GM18511 (cell line): ENCODE measurements at regions not wholly inside any gene's neighbourhood (a gene's known extent, or its start where the extent isn't known, plus 50 kb on each side); places are given as distances from the start of the nearest gene placed in this dataset.

ENCODE experiments used
- ATAC-seq: cut with Tn5 transposase; IDR thresholded peaks from one replicate; pipeline ENCODE4 v1.9.1; 2021; ENCODE audit warnings: mild to moderate bottlenecking, moderate library complexity; ENCODE audit not compliant: unreplicated experiment

DNA sequence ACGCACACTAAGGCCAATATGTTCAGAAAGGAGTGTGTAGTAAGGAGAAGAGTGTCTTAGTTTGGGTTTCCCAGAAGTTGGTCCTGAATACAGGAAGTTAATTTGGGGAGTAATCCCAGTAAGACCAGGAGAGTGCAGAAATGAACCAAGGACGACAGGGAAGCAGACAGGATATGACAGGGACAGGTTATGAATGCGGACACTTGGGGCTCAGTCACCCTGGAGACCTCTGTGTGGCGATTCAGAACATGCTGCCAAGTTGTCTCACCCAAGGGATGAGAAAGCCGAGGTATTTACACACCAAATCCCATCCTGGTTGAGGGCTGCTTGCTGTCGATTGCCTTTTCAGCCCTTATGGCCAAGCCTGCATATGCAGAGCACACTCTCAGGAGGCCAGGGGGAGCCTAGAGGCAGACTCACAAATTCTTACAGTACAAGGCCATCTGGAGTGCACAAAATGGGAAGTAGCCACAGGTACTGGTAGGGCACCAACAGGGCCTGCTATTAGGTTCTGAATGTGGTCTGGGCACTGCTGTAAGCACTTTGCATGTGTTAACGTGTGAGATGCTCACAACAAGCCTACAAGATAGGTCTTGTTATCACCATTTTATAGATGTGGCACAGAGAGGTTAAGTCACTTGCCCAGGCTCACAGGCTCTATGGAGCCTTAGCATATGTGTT lies 233.1 kb upstream of the ANKRD55 start:
- ATAC-seq, result no peak

DNA sequence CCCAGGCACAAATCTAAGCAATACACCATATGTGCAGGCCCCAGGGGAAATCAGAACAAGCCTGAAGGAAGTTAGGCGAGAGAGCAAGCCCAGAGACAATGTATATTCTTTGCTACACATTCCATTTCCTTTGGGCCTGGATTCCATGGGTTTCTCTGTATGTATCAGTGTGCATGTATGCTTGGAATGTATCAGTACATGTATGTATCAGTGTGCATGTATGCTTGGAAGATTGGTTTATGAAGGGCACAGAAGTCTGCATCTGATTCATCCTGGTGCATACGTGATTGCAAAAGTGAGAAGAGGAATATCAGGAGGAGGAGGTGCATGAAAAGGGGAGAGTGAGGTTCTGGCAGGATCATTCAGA lies 232.6 kb upstream of the ANKRD55 start:
- no peak for ATAC-seq

DNA sequence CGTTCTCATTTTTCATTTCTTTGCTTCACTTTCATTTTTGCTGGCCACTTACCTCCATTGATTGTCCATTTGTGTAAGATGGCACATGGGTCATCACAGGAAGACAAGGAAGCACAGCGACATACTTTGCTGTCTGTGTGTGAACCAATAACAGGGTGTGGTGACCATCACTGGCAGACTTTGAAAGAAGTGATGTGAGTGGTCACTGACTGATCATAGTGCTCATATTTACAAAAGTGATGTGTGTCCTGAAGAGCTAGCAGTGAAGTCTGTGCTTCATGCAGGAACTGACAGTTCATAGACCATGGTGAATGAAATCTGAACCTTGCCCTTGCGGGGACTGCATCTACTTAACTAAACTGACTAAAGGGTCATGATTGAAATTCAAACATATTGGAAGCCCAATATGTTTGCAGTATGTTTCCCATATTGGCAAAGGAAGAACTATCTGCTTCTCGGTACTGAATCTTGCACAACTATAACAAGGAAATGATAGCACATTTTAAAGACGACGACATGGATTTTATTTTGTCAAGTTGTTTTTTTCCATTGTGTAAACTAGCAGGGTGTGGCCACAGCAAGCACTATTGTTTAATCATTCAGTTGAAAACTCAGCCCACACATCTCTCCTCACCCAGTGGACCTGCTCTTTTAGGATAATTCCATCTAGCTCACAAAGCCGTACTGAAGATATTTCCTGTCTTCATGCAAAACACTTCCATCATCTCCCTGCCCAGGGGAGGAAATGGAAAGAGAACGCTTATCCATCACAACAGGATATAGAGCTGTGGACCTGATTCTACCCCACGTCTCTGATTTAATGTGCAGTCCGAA lies 232.0 kb upstream of the ANKRD55 start:
- no peak for ATAC-seq

DNA sequence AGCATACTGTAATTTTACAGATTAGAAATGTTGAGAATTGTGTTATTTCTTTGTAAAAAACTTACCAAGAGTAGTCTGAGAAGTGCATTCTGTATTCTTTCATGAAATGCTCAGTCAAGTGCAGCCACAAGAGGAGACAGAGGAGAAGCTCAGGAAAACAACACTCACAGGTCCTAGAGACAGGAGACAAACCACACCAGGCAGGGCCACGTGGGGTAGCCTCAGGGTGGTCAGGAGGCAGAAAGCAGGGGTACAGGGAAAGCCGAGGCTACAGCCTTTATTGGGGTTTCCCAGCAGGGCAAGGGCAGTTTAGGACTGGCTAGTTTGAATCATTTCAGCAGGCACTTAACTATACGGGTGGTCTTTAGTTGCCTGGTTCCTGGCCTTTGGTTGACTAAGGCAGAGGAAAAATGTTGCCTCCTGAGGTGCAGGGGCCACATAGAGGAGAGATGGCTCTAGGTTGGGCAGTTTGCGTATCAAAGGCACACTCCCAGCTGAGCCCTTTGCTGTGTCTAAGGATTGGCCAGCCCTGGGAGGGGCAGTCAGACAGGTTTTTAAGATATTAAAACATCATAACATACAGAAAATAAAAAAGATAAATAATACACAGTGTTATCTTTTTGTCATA lies 230.9 kb upstream of the ANKRD55 start:
- ATAC-seq, result no peak

DNA sequence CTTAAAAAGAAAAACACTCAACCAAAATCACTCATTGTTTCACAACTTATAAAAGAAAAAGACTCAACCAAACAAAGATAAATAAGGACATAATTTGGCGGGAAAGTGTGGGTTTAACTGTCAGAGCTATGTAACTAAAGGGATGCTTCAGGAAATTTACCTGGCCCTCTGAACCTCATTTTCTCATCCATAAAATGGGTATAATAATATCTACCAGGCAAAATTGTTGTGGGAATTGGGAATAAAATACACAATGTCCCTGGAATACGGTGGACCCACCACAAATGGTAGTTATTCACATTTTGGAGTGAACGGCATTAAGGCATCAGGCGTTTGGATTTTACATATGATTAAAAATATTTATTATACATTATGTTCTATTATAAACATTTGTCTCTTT lies 228.5 kb upstream of the ANKRD55 start:
- ATAC-seq, result no peak

GRCh38 chr5:56460681-56461191 lies 227.6 kb upstream of the ANKRD55 start:
- no peak for ATAC-seq

- no peak for ATAC-seq
These were observed 227.0 kb upstream of the ANKRD55 start for GRCh38 chr5:56460195-56460546.

DNA sequence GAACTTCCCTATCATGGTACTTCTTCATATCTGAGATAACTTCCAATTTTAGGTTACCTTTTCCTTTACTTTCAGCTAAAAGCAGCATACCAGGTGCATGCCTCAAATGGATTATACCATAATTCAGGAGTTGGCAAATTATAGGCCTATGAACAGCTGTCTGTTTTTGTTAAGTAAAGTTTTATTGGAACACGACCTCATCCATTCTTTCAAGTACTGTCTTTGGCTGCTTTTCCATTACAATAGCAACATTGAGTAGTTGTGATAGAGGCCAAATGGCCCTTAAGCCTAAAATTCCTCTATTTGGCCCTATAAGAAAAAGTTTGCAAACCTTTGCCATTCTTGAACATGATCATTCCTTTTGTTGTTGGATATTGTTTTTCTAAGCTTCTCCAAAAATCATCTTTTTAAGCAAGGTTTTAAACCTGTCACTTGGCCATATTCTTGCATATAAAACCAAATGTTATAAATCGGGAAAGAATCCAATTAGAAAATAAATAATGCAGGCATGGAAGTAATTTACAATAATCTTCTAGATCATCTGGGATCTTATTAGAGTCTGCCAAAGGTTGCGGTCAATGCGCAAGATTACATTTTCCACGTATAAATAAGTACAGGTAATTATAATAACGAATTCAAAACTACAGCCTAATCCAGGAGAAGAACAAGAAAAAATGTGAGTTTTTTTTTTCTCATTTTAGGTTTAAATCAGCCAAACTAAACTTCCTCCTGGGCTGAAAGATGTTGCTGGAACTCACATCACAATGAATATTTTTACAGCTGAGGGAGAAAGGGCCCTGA lies 226.5 kb upstream of the ANKRD55 start:
- no peak for ATAC-seq

DNA sequence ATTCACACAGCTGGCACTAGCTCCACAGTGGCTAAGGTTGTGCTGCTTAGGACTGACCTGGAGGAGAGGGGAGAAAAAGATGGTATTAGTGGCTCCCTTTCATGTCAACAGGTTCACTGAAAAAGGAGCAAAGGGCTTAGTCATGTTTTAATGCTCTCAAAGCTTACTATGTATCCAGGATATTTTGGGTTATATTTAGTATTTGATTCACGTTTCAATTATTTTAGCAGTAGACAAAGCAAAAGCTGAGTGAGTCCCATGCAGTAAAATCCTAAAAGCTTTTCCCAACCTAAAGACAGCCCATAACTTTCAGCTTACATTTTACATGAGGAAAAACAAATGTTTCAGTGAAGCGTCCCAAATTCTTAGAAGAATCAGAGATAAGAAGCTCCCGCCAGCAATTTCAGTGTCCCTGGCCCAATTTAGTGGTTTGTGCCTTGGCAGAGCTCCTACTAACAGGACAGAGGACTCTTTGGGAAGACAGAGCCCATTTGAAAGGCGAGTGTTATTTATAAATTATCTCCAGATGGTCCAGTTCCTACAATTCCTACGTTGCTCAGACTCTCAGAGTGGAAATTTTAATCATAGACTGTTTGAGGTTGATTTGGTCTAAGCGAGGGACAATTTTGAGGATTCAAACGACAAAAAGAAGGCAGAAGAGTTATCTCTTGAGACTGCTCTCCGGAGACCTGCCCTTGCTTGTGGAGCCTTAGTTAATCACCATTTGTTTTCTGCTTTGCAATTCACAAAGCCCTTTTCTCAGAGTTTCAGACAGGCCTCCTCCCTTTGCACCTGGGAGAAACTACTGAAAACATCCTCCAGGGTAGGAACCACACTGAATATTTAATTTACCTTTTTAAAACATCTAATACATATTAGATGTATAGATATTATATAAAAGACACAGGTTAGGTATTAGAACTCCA lies 225.0 kb upstream of the ANKRD55 start:
- no peak for ATAC-seq

DNA sequence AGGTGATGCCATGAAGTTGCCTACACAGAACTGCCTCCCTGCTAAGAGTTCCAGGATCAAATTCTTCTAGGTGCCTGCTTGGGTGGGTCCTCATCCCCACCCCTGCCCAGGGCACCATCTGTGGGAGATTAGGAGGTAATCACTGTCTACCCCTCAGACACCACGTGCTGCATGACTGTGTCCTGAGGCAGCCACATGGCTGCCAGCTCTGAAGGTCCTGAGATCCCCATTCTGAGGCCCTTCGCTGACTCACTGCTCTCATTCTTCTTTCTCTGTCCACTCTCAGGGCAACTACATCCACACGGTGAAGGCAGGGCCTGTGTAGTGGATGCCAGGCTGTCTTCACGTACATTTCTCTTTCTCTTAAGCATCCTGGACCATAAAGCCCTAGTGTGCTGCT lies 222.9 kb upstream of the ANKRD55 start:
- no peak for ATAC-seq

DNA sequence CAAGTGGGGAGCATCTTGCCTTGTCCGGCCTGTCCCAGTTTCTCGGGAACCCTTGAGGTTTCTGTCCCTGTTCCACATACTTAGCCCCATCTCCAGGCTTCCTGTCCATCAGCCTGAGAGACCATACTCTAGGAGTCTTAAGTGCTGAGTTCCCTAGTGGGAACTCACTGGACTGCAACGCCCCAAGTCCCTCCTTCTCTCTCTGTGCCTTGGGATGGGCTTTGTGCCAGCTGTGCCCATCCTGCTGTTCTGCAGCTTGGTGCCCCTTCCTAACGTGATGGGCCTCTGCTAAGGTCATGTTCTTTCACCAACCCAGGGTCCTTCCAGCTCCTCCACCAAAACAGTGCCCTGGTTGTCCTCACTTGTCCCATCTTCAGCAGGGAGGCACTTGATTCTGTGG lies 222.3 kb upstream of the ANKRD55 start:
- ATAC-seq, result no peak

- ATAC-seq, result no peak
These were observed 221.2 kb upstream of the ANKRD55 start for GRCh38 chr5:56454219-56454862.

- no peak for ATAC-seq
These were observed 218.6 kb upstream of the ANKRD55 start for GRCh38 chr5:56451742-56452141.

GRCh38 chr5:56450766-56451165 lies 217.6 kb upstream of the ANKRD55 start:
- ATAC-seq, result no peak

DNA sequence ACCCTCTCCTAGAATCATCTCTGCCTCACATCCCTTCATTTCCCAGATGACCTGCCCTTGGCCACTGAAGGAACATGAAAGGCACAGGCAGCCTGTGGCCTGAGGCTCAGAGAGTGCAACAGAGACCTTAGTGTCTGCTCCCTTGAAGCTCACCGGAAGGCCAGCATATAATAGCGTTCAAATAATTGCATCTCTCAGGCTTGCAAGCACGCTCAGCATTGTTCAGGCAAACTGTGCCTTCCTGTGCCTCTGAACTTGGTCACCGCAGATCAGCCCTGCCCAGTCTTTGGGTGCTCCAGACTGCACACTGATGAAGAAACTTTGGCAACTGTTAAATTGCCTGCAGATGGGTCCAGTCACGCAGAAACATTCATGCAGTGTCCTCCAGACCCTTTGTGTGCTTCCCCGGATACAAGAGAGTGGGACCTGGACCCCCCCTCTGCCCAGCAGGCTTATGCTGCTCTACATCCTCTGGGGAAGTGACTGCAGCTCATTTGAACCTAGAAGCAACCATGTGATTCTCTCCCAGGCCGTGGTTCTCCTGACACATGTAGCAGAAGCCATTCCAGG lies 216.0 kb upstream of the ANKRD55 start:
- ATAC-seq, result no peak

GRCh38 chr5:56447656-56448055 lies 214.5 kb upstream of the ANKRD55 start:
- no peak for ATAC-seq

DNA sequence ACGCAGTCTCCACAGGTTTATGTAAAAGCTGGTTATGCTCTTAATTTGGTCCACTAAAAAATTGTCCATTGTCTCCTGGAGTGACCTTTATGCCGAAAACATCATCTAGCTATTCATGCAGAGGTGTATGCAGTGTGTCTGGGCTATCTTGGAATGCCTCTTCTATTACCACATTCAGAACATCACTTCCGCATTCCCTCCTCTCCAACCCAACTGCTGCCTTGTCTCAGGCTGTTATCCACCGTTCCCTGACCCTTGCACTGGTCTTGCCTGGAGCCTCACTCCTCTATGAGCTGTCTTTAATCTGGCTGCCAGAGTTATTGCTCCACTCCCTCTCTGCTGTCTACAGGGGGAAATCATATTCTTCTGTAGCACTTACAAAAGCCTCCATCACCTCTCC lies 214.1 kb upstream of the ANKRD55 start:
- no peak for ATAC-seq

DNA sequence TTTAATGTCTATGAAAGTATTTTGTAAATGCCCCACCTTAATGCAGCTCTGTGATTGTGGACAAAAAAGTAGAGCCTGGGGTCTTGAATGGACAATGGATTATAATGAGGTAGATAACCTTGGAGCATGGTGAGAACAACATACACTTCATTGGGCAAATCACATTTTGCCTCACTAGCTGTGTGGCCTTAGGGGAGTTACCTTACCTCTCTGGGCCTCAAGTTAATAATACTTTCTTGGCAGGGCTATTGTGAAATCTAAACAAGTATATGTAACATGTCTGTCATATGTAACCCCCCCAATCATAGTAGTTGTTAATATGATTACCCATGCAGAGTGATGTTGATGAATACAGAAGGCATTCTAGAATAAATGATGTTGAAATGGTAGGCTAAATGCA lies 213.6 kb upstream of the ANKRD55 start:
- ATAC-seq, result no peak

GRCh38 chr5:56443826-56444225 lies 210.7 kb upstream of the ANKRD55 start:
- ATAC-seq, result no peak
